Endothelial cell (in vitro differentiated cells): ENCODE measurements at regions not wholly inside any gene's neighbourhood (a gene's known extent, or its start where the extent isn't known, plus 50 kb on each side); places are given as distances from the start of the nearest gene placed in this dataset.
"Not testable (repeated sequence)": the region's sequence is repeated elsewhere in the genome, so short reads cannot be mapped to it uniquely, and the experiment has no call there.

Source experiments
- DNase-seq: peaks from one replicate; pipeline ENCODE4 v3.0.0; 2021; ENCODE audit warnings: low spot score
- H3K27ac Mint-ChIP-seq: one replicate; pipeline ENCODE4 v1.8.0; 2021; ENCODE audit warnings: mixed read lengths, inconsistent platforms; ENCODE audit not compliant: unreplicated experiment
- H3K27me3 Mint-ChIP-seq: one replicate; pipeline ENCODE4 v1.8.0; 2021; ENCODE audit warnings: mild to moderate bottlenecking, moderate library complexity, mixed read lengths, inconsistent platforms; ENCODE audit not compliant: unreplicated experiment
- H3K36me3 Mint-ChIP-seq: one replicate; pipeline ENCODE4 v1.8.0; 2021; ENCODE audit warnings: mild to moderate bottlenecking, low read depth, mixed read lengths, inconsistent platforms; ENCODE audit not compliant: unreplicated experiment
- H3K4me1 Mint-ChIP-seq: one replicate; pipeline ENCODE4 v1.8.0; 2021; ENCODE audit warnings: mild to moderate bottlenecking, mixed read lengths, inconsistent platforms; ENCODE audit not compliant: unreplicated experiment
- H3K4me3 Mint-ChIP-seq: one replicate; pipeline ENCODE4 v1.8.0; 2021; ENCODE audit warnings: mild to moderate bottlenecking, mixed read lengths, inconsistent platforms; ENCODE audit not compliant: unreplicated experiment
- H3K9me3 Mint-ChIP-seq: one replicate; pipeline ENCODE4 v1.8.0; 2021; ENCODE audit warnings: mixed read lengths, inconsistent platforms; ENCODE audit not compliant: unreplicated experiment
- CTCF ChIP-seq: fragments of 200-600 bp; sonication (generic); IDR thresholded peaks from one replicate; pipeline ENCODE4 v1.5.0; 2021; ENCODE audit warnings: antibody characterized with exemption; ENCODE audit not compliant: unreplicated experiment

GRCh38 chr21:14050121-14050520 is 160.6 kb downstream of the LIPI start:
- no peak overlapping the region for H3K27ac Mint-ChIP-seq
- no peaks in the 10 kb centered on the region for H3K27me3 Mint-ChIP-seq
- H3K4me3 Mint-ChIP-seq, result no peak overlapping the region
- peaks cover 13% of the 10 kb centered on the region for H3K4me1 Mint-ChIP-seq
- H3K36me3 Mint-ChIP-seq, result no peaks in the 10 kb centered on the region
- DNase-seq, result no peak
- no peaks in the 10 kb centered on the region for H3K9me3 Mint-ChIP-seq
- no peak for TF ChIP-seq CTCF

DNA sequence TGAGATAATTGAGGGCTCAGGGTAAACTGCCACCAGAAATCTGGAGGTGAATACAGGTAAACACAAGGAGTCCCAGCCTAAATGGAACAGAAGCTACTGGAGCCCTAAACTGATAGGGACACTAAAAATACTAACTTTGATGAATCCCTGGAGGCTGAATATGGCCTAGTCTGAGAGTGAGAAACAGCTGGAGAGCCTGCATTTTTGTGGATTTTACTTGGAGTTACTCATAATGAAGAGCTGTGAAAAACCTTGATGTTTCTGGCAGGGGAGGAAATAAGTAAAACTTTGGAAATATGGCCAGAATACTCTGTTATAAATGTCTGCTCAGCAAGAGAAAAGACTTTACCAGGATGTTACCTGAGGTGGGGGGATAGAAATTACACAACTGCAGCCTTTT is 164.4 kb downstream of the LIPI start:
- Mint-ChIP-seq H3K4me3 (no peak overlapping the region), H3K36me3 (no peaks in the 10 kb centered on the region), H3K27ac (peak overlapping the region; percentile 34), H3K27me3 (no peaks in the 10 kb centered on the region), H3K9me3 (no peaks in the 10 kb centered on the region), H3K4me1 (peaks cover 13% of the 10 kb centered on the region)
- no peak for DNase-seq
- TF ChIP-seq CTCF, result no peak

DNA sequence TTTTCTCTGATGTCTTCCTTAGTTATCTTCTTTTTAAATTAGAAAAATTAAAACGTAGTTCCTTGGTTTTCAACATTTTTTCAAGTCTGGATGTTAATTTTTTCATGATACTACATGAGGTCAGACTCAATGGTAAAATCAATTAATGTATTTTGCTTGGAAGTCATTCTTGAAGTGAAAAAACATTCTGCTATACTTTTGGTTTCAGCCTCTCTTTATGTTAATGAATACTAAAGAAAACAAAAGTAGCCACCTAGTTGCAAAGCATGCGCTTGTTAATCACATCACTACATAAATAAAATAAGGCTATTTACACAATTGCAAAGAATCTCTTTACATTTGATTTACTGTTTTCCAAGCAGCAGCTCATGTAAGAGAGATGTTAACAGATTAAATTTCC is 170.4 kb downstream of the LIPI start:
- H3K4me1 Mint-ChIP-seq, result no peaks in the 10 kb centered on the region
- H3K9me3 Mint-ChIP-seq, result no peaks in the 10 kb centered on the region
- no peaks in the 10 kb centered on the region for H3K27me3 Mint-ChIP-seq
- TF ChIP-seq CTCF, result no peak
- H3K36me3 Mint-ChIP-seq, result no peaks in the 10 kb centered on the region
- H3K4me3 Mint-ChIP-seq, result no peak overlapping the region
- DNase-seq, result no peak
- H3K27ac Mint-ChIP-seq, result no peak overlapping the region

- H3K27ac Mint-ChIP-seq, result peak overlapping the region; percentile 77
- not testable (repeated sequence) for DNase-seq, H3K36me3 Mint-ChIP-seq, H3K9me3 Mint-ChIP-seq, H3K27me3 Mint-ChIP-seq, H3K4me1 Mint-ChIP-seq
- peak overlapping the region; percentile 79 for H3K4me3 Mint-ChIP-seq
Measured at GRCh38 chr21:14028619-14029018, 182.1 kb downstream of the LIPI start.

DNA sequence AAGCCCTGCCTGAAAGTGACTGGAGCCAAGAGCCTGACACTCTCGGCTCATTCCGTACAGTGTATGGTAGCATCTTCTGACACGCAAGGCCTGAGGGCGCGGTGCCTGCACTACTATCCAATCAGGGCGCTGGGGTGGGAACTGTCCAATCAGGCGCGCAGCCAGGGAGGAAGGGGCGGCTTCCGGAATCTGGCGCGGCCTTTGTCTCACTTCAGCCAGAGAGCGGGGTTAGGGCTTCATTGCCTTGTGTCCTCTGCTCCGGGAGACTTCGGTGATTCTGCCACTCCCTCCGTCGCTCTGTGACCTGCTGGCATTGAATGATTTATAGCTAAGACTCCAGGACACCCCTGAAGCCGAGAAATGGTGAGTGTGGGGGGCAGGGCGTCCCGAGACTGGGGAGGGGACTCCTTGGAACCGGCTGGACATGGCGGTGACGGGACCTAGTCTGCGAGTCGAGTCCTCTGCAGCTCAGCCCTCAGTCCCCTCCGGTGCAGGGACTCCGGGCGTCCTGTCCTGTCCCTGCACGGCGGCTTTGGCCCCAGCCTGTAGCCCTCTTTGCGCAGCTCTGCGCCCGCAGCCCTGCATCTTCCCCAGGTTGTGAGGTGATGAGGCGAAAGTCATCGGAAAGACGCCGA is 183.4 kb downstream of the LIPI start:
- not testable (repeated sequence) for H3K9me3 Mint-ChIP-seq, H3K27me3 Mint-ChIP-seq, H3K36me3 Mint-ChIP-seq, H3K4me1 Mint-ChIP-seq
- Mint-ChIP-seq H3K27ac (peak overlapping the region; percentile 98), H3K4me3 (peak overlapping the region; percentile 97)
- peak; percentile 87 for DNase-seq

DNA sequence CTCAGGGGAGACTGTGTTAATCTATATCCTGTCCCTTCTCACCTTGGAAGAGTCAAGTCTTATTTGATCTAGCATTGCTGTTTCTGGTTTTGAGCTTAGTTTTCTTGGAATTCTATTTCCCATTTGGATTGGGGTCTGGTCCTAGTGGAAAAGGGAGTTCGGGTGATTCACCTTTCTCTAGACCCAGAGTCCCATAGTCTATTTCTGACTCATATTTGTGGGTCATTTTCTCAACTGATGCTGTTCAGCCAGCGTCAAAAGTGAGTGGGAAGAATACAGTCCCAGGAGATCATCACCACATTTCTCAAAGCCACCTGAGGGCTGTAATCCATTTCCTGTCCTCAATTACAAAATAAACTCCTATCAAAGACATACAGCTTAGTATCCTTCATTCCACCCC is 190.6 kb downstream of the LIPI start:
- H3K36me3 Mint-ChIP-seq, DNase-seq, H3K4me3 Mint-ChIP-seq, H3K27ac Mint-ChIP-seq, H3K9me3 Mint-ChIP-seq, H3K4me1 Mint-ChIP-seq, H3K27me3 Mint-ChIP-seq: not testable (repeated sequence)

GRCh38 chr21:14015841-14016240 is 194.9 kb downstream of the LIPI start:
- not testable (repeated sequence) for H3K36me3 Mint-ChIP-seq, H3K9me3 Mint-ChIP-seq, H3K4me1 Mint-ChIP-seq, H3K27ac Mint-ChIP-seq, H3K27me3 Mint-ChIP-seq, H3K4me3 Mint-ChIP-seq, DNase-seq

- not testable (repeated sequence) for H3K36me3 Mint-ChIP-seq, DNase-seq, H3K9me3 Mint-ChIP-seq, H3K4me3 Mint-ChIP-seq, H3K4me1 Mint-ChIP-seq, H3K27ac Mint-ChIP-seq
- peaks cover 13% of the 10 kb centered on the region for H3K27me3 Mint-ChIP-seq
Measured at GRCh38 chr21:14013623-14014498, 196.9 kb downstream of the LIPI start.
